ENCODE measurements at regions not wholly inside any gene's neighbourhood (a gene's known extent, or its start where the extent isn't known, plus 50 kb on each side); places are given as distances from the start of the nearest gene placed in this dataset.
"Not testable (repeated sequence)": the region's sequence is repeated elsewhere in the genome, so short reads cannot be mapped to it uniquely, and the experiment has no call there.

DNA sequence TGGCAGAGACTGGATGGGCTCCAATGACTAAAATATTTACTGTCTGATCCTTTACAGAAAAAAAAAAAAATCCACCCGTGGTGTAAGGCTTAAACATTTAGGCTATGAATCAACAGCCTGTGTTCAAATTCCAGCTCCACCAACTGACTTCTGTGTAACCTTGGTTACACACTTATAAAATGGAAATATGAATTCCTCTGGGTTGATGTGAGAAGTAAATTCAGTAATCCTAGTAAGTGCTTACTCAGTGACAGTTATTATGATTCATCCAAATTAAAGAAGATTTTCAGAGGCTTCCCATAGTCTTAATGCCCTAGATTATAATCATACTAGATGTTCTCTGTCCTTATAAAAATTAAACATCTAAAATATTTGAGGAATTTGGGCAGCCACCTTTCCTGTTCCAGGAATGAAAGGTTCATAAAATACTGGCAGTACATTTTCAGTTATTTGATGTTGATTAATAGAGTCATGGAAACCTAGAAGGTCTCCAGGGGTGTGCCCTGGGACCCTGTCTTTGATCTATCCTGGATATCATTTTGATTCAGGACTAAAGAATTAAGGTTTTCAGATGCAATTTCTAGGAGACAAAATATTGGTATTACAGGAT, 180.3 kb upstream of the ZNF217 start (continued):
- TF ChIP-seq, protein P1, sequence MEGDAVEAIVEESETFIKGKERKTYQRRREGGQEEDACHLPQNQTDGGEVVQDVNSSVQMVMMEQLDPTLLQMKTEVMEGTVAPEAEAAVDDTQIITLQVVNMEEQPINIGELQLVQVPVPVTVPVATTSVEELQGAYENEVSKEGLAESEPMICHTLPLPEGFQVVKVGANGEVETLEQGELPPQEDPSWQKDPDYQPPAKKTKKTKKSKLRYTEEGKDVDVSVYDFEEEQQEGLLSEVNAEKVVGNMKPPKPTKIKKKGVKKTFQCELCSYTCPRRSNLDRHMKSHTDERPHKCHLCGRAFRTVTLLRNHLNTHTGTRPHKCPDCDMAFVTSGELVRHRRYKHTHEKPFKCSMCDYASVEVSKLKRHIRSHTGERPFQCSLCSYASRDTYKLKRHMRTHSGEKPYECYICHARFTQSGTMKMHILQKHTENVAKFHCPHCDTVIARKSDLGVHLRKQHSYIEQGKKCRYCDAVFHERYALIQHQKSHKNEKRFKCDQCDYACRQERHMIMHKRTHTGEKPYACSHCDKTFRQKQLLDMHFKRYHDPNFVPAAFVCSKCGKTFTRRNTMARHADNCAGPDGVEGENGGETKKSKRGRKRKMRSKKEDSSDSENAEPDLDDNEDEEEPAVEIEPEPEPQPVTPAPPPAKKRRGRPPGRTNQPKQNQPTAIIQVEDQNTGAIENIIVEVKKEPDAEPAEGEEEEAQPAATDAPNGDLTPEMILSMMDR (conservative IDR thresholded peaks at IDR 0.05; ENCODE audit: low read depth, low read length), result no peak

DNA sequence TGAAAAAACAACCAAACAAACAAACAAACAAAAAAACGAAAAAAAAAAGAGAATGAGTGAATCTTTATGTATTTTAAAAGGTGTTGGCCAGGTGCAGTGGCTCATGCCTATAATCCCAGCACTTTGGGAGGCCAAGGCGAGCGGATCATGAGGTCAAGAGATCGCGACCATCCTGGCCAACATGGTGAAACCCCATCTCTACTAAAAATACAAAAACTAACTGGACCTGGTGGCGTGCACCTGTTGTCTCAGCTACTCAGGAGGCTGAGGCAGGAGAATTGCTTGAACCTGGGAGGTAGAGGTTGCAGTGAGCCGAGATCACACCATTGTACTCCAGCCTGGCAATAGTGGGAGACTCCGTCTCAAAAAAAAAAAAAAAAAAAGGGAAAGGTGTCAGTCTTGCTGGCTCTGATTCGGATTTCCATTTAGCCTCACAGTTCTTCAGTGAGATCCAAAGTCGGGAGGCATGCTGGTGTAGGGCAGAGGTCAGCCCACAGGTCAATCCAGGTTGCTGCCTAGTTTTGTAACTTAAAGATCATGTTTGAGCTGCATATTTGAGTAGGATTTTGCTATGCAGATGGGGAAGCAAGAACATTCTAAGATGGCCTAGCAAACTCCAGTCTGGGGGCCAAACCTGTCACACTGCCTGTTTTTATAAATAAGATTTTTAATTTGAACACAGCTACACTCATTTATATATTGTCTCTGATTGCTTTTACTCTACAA, 179.6 kb upstream of the ZNF217 start:
- Histone ChIP-seq H4K8ac (ENCODE audit: low read depth in 2 of 2, low read length in 2 of 2) (peak overlapping the region; percentile 64 to 78), H3K4me1 (ENCODE audit: control insufficient read depth, insufficient read depth, low read length) (peaks cover 21% of the 10 kb centered on the region), H2BK15ac (ENCODE audit: low read depth, low read length) (peak overlapping the region; percentile 98; the same call in 2 of the 3 replicates), H2BK120ac (ENCODE audit: low read depth, low read length) (peak overlapping the region; percentile 95), H3K56ac (ENCODE audit: extremely low read depth, insufficient read depth, low read length) (peak overlapping the region; percentile 68), H3K9me1 (ENCODE audit: insufficient read depth, low read length) (peaks cover 19% of the 10 kb centered on the region), H2AK5ac (ENCODE audit: low read depth, low read length) (peak overlapping the region; percentile 98), H3K18ac (ENCODE audit: low read depth, low read length) (peak overlapping the region; percentile 89), H3K23ac (ENCODE audit: low read depth, low read length) (peak overlapping the region; percentile 78), H3K14ac (replicated peaks; ENCODE audit: low read depth, low read length) (peak overlapping the region; percentile 48), H4K5ac (ENCODE audit: low read depth, low read length) (peak overlapping the region; percentile 86), H3K9ac (ENCODE audit: low read depth, low read length) (peak overlapping the region; percentile 11; the same call in 1 of the 2 replicates), H3K79me1 (ENCODE audit: low read depth in 1 of 2, low read length in 2 of 2) (peaks cover 0 to 17% of the 10 kb centered on the region in 2 experiments; a peak in 2 of 4 replicates), H3K4ac (ENCODE audit: low read depth, low read length) (peak overlapping the region; percentile 95), H2BK5ac (ENCODE audit: low read depth, low read length, poor library complexity, severe bottlenecking) (peak overlapping the region; percentile 70), H4K91ac (ENCODE audit: insufficient read depth, low read depth, low read length) (peak overlapping the region; percentile 99), H2BK20ac (ENCODE audit: low read depth, low read length) (peak overlapping the region; percentile 97), H3K4me2 (ENCODE audit: low read depth, low read length) (peak overlapping the region; percentile 51), H3K27ac (ENCODE audit: insufficient read depth, low read length) (peak overlapping the region; percentile 73)
- H3K36me3 ChIP-seq (ENCODE audit: control insufficient read depth, insufficient read depth, low read length); H3K9me3 ChIP-seq (ENCODE audit: control insufficient read depth, insufficient read depth, low read length); POLR2A ChIA-PET (ENCODE audit: unreplicated experiment); BruUV-seq (replicated peaks); ATAC-seq (ENCODE audit: low read depth); H2AK9ac ChIP-seq (replicated peaks; ENCODE audit: low read depth, low read length, poor library complexity); intact Hi-C loops (cut with micrococcal nuclease); in situ Hi-C loops (cut with MboI; ENCODE audit: low sequenced_read_pairs); dilution Hi-C loops (cut with HindIII; ENCODE audit: low sequenced_read_pairs, unreplicated experiment); DNase-seq; H3K4me3 ChIP-seq (ENCODE audit: insufficient read depth, low read depth, low read length); H4K20me1 ChIP-seq (ENCODE audit: insufficient read depth, low read length); H2AFZ ChIP-seq (replicated peaks; ENCODE audit: low read length, poor library complexity); H3K27me3 ChIP-seq (ENCODE audit: control insufficient read depth, insufficient read depth, low read length): not testable (repeated sequence)
- no CpG with 5 or more reads among the region's 10 CpGs for WGBS, 2 experiments (ENCODE audit: extremely low coverage in 2 of 2, insufficient read length in 1 of 2)
- CTCF ChIA-PET, result interaction anchor here (0.7 to 1.2 kb wide), 4 partner anchors 9 to 164 kb away, joined by 3 read pairs; no protein-coding TSS in a partner anchor

Measured in IMR-90 (cell line).